KOPT-K1 (cell line): ENCODE measurements at regions not wholly inside any gene's neighbourhood (a gene's known extent, or its start where the extent isn't known, plus 50 kb on each side); places are given as distances from the start of the nearest gene placed in this dataset.

ENCODE experiments used
- H3K27ac ChIP-seq: fragments of 200-600 bp; sonication (generic); 2 replicates; pipeline ENCODE4 v1.5.1; 2016; ENCODE audit warnings: antibody characterized with exemption, mild to moderate bottlenecking, low read depth, low read length; ENCODE audit not compliant: poor library complexity, severe bottlenecking
- H3K36me3 ChIP-seq: fragments of 200-600 bp; sonication (generic); 2 replicates; pipeline ENCODE4 v1.5.1; 2017; ENCODE audit warnings: antibody characterized with exemption, mild to moderate bottlenecking, low read length, moderate library complexity; ENCODE audit not compliant: insufficient read depth
- H3K9me3 ChIP-seq: fragments of 200-600 bp; sonication (generic); 2 replicates; pipeline ENCODE4 v1.5.1; 2017; ENCODE audit warnings: antibody characterized with exemption, low read length, mild to moderate bottlenecking; ENCODE audit not compliant: insufficient read depth, poor library complexity, severe bottlenecking

DNA sequence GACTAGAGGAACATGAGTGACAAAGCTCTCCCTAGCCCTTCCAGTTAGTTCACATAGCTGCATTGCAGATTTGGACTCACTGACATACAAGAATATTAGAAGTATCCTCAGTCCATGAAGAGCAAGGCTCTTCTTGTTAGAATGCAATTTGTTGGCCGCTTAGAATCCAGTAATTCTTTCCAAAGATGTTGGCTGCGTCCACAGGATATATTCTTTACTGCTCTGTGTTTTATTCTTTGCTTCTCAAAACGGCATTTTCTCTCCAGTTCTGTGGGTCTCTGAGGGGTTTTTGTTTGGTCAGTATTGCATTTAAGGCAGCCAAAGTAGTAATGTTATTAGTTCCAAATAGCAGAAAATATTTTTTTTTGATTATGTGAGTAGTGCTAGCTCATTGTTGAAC, 588.6 kb downstream of the DNAJB9 start:
- Histone ChIP-seq H3K36me3 (no peaks in the 10 kb centered on the region), H3K9me3 (no peaks in the 10 kb centered on the region)

GRCh38 chr7:109176661-109177060, 607.0 kb downstream of the DNAJB9 start:
- Histone ChIP-seq H3K36me3 (no peaks in the 10 kb centered on the region), H3K9me3 (no peaks in the 10 kb centered on the region), H3K27ac (no peak overlapping the region)

More for the DNA sequence above, 588.6 kb downstream of the DNAJB9 start:
- H3K27ac ChIP-seq, result no peak overlapping the region

- Histone ChIP-seq H3K9me3 (no peaks in the 10 kb centered on the region), H3K36me3 (no peaks in the 10 kb centered on the region), H3K27ac (no peak overlapping the region)
Observed at GRCh38 chr7:109178342-109178741, 608.7 kb downstream of the DNAJB9 start.

- H3K27ac ChIP-seq, result no peak overlapping the region
Observed at GRCh38 chr7:109179601-109180000, 609.9 kb downstream of the DNAJB9 start.

GRCh38 chr7:109190766-109191398, 621.2 kb downstream of the DNAJB9 start:
- Histone ChIP-seq H3K36me3 (no peaks in the 10 kb centered on the region), H3K9me3 (no peaks in the 10 kb centered on the region), H3K27ac (no peak overlapping the region)

More at GRCh38 chr7:109179601-109180000, 609.9 kb downstream of the DNAJB9 start:
- Histone ChIP-seq H3K9me3 (no peaks in the 10 kb centered on the region), H3K36me3 (no peaks in the 10 kb centered on the region)

GRCh38 chr7:109206196-109206595, 636.5 kb downstream of the DNAJB9 start:
- no peak overlapping the region for H3K27ac ChIP-seq
- no peaks in the 10 kb centered on the region for H3K36me3 ChIP-seq
- no peaks in the 10 kb centered on the region for H3K9me3 ChIP-seq

DNA sequence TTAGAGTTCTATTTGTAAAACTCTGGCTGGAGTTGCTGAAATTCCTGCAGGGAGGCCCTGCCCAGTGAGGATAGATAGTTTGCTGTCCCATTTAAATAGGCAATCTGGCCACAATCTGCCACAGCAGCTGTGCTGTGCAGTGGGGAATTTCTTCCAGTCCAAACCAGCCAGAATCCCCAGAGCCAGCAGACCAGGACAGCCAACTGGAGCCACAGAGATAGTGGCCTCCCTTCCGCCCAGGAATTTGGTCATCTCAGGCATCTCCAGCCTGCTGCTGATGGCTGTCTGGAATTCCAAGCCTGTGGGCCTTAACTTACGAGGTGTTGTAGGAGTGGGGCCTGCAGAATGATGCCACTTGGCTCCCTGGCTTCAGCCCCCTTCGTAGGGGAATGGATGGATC, 643.4 kb downstream of the DNAJB9 start:
- Histone ChIP-seq H3K27ac (no peak overlapping the region), H3K36me3 (no peaks in the 10 kb centered on the region), H3K9me3 (no peaks in the 10 kb centered on the region)

- Histone ChIP-seq H3K36me3 (no peaks in the 10 kb centered on the region), H3K27ac (no peak overlapping the region), H3K9me3 (no peaks in the 10 kb centered on the region)
Observed at GRCh38 chr7:109215341-109215740, 645.7 kb downstream of the DNAJB9 start.

DNA sequence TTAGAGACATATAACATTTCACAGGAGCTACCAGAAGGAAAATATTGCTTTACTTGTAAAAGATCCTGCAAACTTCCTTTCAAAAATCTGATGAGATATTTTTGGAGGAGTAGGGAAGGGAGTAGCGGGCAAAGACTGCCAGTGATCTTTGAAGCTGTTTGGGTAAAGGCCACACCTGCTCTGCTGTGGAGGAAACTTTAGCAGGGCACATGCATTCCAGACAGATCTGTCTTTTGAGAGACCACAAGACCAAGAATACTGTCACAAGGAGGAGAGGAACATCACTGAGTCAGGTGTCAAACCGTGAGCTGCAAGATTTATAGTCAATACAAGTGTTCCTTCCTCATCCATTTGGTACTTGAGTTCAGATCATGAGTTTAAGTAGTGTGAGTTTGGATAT, 654.4 kb downstream of the DNAJB9 start:
- Histone ChIP-seq H3K9me3 (no peaks in the 10 kb centered on the region), H3K27ac (no peak overlapping the region), H3K36me3 (no peaks in the 10 kb centered on the region)

DNA sequence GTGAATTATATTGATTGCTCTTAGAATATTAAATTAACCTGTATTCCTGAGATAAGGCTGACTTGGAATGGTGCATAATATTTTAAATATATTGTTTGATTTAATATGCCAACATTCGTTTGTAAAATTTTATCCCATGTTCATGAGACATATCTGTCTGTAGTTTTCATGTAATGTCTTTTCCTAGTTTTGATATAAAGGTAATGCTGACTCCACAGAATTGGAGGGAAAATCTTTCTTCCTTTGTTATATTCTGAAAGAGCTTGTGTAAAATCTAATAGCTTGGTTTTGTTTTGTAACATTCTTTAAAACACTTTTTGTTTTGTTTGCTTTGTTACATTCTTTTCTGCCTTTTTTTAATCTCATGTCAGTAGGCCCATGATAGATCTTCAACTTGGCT, 657.0 kb downstream of the DNAJB9 start:
- Histone ChIP-seq H3K27ac (no peak overlapping the region), H3K9me3 (no peaks in the 10 kb centered on the region), H3K36me3 (no peaks in the 10 kb centered on the region)

DNA sequence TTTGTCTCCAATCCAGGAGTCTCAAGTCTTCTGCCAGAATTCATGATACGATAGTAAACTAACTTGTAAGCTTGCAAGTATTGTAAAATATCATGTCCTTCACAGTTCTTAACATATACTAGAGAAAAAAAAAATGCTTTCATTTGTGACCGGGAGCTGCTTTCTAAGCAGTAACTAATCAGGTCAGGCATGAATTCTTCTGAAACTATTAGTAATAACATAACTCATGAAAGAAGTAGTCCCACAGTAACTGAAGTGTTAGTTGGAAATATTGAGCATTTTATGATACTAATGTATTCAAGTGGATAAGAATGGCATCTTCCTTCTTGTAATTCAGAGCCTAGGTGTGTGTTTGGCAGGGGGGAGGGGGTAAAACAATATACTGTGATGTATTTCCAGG, 665.6 kb downstream of the DNAJB9 start:
- Histone ChIP-seq H3K9me3 (no peaks in the 10 kb centered on the region), H3K36me3 (no peaks in the 10 kb centered on the region), H3K27ac (no peak overlapping the region)

- Histone ChIP-seq H3K36me3 (no peaks in the 10 kb centered on the region), H3K9me3 (no peaks in the 10 kb centered on the region), H3K27ac (no peak overlapping the region)
Observed at GRCh38 chr7:109246330-109247077, 676.8 kb downstream of the DNAJB9 start.

DNA sequence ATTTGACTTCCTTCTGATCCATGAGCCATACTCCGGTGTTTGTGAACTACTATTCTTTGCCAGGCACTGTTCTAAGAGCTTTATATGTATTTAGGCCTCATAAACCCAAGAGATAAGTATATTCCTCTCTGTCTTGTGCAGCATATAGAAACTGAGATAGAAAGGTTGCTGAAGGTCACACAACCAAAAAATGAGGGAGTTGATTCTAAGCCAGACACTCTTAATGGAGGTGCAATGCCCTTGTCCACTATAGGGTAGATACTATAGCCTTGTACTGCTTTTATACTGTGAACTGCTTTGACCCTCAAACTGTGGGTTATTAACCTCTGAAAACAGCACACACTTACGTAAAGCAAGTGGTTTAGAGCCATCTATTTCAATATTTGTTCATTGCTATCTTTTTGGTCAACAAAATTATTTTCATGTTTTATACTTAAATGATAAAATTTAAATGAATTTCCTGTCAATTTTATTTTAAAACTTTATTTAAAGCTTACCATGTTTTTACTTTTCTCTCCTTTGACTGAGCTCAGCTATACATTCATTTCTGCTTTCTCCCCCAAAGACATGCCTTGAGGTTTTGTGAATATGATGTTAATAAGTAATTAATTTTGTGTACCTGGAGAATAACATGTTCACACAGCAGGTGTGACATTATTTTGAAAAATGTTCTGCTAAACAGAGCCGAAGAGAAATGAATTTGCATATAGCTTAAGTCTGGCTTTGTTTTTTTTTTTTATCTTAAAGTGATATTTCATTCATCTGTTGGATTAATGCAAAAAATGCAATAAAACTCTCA, 687.3 kb downstream of the DNAJB9 start:
- Histone ChIP-seq H3K9me3 (no peaks in the 10 kb centered on the region), H3K27ac (no peak overlapping the region), H3K36me3 (no peaks in the 10 kb centered on the region)

- H3K9me3 ChIP-seq, result no peaks in the 10 kb centered on the region
- H3K27ac ChIP-seq, result peak overlapping the region; percentile 41
- H3K36me3 ChIP-seq, result no peaks in the 10 kb centered on the region
Observed at GRCh38 chr7:109259151-109259550, 689.5 kb downstream of the DNAJB9 start.

- Histone ChIP-seq H3K9me3 (no peaks in the 10 kb centered on the region), H3K36me3 (no peaks in the 10 kb centered on the region), H3K27ac (no peak overlapping the region)
Observed at GRCh38 chr7:109261781-109262180, 692.1 kb downstream of the DNAJB9 start.
